GM12875 (cell line): ENCODE measurements at regions not wholly inside any gene's neighbourhood (a gene's known extent, or its start where the extent isn't known, plus 50 kb on each side); places are given as distances from the start of the nearest gene placed in this dataset.
"Not testable (repeated sequence)": the region's sequence is repeated elsewhere in the genome, so short reads cannot be mapped to it uniquely, and the experiment has no call there.

Source experiments
- H3K4me3 ChIP-seq: one replicate; pipeline ENCODE4 v1.5.1; 2011; ENCODE audit warnings: low read depth, low read length, control low read depth
- TF ChIP-seq, protein P1 (sequence below): IDR thresholded peaks from 2 replicates; pipeline ENCODE4 v1.5.1; 2011; ENCODE audit warnings: low read depth, mild to moderate bottlenecking, control low read depth, inconsistent platforms, low read length, moderate library complexity, borderline replicate concordance; ENCODE audit not compliant: insufficient read depth

DNA sequence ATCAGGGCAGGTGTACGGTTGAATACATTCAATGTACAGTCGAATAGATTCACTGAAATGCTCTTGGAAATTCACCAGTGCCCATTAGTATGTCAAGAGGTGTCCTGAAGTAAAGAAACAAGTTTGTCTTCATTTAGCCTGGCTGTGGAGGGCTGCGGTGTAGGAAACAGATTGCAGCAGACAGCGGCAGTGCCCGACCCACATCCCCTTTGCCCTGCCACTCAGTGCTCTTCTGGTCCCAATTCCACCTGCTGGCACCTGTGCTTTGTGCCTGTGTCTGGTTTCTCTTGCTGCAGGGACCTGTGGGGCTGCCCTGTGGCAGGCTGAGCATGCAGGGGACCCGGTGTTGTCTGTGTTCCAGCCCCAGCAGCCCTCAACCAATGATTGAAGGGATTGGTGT, 183.7 kb downstream of the RPS24 start:
- no peak overlapping the region for H3K4me3 ChIP-seq
- TF ChIP-seq, protein P1, sequence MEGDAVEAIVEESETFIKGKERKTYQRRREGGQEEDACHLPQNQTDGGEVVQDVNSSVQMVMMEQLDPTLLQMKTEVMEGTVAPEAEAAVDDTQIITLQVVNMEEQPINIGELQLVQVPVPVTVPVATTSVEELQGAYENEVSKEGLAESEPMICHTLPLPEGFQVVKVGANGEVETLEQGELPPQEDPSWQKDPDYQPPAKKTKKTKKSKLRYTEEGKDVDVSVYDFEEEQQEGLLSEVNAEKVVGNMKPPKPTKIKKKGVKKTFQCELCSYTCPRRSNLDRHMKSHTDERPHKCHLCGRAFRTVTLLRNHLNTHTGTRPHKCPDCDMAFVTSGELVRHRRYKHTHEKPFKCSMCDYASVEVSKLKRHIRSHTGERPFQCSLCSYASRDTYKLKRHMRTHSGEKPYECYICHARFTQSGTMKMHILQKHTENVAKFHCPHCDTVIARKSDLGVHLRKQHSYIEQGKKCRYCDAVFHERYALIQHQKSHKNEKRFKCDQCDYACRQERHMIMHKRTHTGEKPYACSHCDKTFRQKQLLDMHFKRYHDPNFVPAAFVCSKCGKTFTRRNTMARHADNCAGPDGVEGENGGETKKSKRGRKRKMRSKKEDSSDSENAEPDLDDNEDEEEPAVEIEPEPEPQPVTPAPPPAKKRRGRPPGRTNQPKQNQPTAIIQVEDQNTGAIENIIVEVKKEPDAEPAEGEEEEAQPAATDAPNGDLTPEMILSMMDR: no peak

DNA sequence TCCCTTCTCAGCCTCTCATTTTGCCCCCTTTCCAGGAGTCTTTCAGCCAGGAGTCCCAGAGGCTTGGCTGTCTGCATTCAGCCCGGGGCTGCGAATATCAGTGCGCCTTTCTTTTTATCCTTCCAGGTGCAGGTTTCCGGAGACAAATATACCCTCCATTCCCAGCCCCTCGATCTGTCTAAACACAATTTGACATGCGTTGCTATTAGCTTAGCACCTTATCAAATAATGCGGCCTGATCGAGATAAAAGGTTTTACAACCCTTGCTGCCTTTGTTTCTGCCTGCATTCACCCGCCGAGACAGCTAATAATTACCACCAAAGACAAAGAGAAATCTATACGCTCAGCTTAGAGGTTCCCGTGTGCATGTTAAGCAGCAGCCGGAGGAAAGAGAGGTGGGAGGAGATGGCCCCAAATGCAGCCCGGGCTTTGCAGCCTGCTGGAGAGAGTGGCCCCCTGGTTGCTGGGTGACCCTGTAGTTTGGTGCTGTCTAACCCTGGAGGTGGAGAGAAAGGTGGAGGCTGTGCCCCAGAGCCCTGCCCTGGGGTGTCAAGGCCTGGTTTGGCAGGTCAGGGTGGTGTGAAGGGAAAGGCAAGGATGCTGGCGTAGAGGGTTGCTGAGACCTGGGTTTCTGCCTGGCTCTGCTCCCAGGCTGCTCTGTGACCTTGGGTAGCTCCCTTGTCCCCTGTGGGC, 185.3 kb downstream of the RPS24 start:
- TF ChIP-seq, protein P1: no peak
- no peak overlapping the region for H3K4me3 ChIP-seq

DNA sequence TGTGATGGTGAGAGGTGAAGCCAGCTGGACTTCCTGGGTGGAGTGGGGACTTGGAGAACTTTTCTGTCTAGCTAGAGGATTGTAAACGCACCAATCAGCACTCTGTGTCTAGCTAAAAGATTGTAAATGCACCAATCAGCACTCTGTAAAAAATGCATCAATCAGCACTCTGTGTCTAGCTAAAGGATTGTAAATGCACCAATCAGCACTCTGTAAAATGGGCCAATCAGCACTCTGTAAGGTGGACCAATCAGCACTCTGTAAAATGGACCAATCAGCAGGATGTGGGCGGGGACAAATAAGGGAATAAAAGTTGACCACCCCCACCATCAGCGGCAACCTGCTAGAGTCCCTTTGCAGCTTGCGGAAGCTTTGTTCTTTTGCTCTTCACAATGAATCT, 185.9 kb downstream of the RPS24 start:
- not testable (repeated sequence) for H3K4me3 ChIP-seq

DNA sequence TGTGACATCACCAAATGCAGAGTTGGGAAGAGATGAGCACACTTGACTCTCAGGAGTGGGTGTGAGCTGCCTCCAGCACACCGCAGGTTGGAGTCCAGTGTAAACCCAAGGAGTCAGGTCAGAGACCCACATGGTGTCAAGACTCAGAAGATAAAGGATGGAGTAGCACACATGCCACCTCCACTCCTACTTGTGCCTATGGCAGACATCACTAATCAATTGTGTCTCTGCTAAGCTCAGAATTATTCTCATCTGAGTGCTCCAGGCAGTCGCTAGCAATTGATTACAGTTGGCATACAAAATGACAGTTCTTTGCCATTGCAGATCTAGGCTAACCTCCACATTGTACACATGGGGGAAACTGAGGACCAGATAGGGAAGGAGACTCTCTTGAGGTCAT, 187.1 kb downstream of the RPS24 start:
- TF ChIP-seq, protein P1: no peak
- H3K4me3 ChIP-seq: no peak overlapping the region

- no peak overlapping the region for H3K4me3 ChIP-seq
- TF ChIP-seq, protein P1: no peak
Measured at GRCh38 chr10:78222096-78222790, 188.6 kb downstream of the RPS24 start.

- no peak overlapping the region for H3K4me3 ChIP-seq
- TF ChIP-seq, protein P1: no peak
Measured at GRCh38 chr10:78223088-78223487, 189.4 kb downstream of the RPS24 start.

DNA sequence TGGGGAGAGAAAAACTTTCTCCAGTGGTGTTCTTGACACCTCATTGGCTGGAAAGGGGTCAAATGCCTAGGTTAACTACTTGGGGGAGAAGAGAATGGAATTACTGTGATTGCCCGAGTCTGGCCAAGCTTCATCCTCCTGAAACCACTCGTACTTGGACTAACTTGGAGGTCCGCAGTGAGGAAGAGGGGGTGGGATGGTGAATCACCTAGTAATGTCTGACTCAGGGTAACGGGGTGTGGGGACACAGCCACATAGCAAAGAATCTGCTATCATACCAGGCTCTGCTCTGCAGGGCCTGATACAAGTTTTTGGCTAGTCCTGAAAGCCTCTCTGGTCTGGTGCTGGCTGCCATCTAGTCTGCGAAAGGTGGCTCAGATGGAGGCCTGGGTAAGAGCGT, 190.9 kb downstream of the RPS24 start:
- no peak overlapping the region for H3K4me3 ChIP-seq
- TF ChIP-seq, protein P1: no peak

DNA sequence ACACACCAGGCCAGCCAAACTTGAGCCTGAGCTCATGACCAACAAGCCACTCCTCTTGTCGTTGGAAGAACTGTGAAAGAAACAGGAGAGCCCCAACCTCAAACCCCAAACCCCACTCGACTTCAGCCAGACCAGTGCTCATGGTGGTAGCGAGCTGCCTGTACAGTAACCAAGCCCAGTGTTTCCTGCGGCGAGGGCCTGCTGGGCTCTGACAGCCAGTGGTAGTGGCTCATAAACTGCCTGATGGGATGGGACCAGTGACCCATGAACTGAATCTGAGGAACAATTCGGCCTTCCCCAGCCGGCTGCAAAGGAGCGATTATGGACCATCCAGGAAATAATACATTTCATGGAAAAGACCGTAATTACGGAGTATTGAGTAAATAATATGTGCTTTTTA, 191.9 kb downstream of the RPS24 start:
- H3K4me3 ChIP-seq: no peak overlapping the region
- TF ChIP-seq, protein P1: no peak
